ENCODE measurements at regions not wholly inside any gene's neighbourhood (a gene's known extent, or its start where the extent isn't known, plus 50 kb on each side); places are given as distances from the start of the nearest gene placed in this dataset.
"Not testable (repeated sequence)": the region's sequence is repeated elsewhere in the genome, so short reads cannot be mapped to it uniquely, and the experiment has no call there.

GRCh38 chr1:43042773-43043457, 84.2 kb upstream of the SLC2A1 start:
- no peak for DNase-seq (ENCODE audit: low spot score)

DNA sequence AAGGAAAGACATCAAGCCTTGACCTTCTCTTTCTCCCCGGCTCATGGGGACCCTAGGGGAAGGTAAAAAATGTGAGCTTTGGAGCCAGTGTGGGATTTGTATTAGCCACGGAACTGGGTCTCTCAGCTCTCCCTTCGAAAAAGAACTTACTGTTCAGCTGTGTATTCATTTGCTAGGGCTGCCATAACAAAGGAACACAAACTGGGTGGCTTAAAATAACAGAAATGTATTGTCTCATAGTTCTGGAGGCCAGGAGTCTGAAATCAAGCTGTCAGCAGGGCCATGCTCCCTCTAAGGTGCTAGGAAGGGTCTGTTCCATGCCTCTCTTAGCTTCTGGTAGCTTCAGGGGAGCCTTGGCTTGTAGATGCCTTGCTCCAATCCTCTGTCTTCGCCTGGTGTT, 83.5 kb upstream of the SLC2A1 start:
- no peak for DNase-seq (ENCODE audit: low spot score)

- no peak for DNase-seq (ENCODE audit: low spot score)
These were observed 82.9 kb upstream of the SLC2A1 start for GRCh38 chr1:43041591-43041990.

DNA sequence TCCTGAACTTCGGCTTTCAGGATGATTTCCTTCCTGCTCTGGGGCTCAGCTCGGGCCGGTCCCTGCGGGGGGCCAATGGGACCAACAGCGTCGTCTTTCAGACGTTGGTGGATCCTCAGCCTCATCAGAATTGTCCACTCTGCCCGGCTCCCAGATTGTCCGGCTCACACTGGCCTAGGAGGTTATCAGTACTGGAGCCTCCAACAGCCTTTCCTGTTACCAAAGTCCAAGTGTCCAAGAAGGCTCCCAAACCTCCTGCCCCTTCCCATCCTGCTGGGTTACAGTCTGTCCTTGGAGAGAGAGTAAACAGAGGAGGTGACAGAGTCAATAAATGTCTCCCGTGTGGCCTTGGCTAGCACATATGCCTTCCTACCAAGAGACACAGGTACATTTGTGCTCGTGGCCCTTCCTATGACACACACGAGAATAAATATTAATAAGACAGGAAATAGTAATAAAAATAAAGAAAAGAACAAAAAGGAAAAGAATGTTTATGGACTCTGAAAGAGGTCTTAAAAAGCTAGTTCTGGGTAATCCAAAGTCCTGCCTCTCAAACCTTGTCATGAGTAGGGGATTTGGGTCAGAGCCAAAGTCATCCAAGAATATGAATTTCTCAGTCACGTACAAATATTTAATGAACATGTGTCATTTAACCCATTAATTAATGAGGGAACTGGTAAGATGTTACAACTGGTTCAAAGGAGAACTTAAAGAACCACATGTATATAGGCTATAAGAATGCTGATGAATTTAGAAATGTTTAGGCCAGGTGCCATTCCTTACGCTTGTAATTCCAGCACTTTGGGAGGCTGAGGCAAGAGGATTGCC, 80.8 kb upstream of the SLC2A1 start:
- DNase-seq (ENCODE audit: low spot score) = peak; percentile 74

DNA sequence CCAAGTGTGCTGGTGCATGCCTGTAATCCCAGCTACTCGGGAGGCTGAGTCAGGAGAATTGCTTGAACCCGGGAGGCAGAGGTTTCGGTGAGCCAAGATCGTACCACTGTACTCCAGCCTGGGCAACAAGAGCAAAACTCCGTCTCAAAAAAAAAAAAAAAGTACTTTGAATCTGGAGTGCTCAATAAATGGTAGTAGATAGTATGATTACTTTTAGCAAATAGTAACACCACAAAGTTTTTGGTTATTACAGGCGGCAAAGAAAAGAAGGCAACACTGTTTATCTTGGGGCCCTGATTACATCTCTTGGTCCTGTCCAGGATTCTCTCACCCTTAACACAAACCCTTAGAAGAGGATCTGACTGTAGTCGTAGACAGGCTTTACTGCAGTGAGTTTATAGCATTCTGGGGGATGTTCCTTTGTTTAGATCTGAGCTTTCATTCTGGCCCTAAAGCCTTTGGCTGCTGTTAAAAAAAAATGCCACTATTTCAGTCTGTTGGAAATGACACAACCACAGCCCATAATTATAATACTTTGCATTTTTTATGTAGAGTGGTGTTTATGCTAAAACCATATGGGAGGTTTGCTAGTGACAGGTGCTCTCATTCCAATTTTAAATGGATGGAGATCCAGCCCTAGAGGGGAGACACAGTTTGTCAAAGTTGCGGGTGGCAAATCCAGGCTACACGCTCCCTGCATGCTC, 79.7 kb upstream of the SLC2A1 start:
- no peak for DNase-seq (ENCODE audit: low spot score)

DNA sequence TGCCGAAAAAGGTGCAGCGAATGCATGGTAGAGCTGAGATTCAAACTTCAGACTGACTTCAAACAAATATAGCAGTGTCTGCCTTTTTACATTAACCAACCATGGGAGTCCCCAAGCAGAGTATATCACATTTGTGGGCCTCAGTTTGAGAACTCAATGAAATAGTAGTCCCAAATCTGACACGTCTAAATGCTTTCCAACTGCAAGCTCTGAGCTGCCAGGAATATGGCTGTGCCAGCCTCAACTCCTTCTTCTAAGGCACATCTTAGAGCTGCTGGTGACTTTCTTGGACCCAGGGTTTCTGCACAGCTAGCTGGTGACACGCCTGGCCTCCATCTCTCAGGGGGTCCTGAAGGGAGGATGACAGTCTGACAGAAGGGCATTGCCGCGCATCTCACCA, 78.8 kb upstream of the SLC2A1 start:
- DNase-seq (ENCODE audit: low spot score) = no peak

DNA sequence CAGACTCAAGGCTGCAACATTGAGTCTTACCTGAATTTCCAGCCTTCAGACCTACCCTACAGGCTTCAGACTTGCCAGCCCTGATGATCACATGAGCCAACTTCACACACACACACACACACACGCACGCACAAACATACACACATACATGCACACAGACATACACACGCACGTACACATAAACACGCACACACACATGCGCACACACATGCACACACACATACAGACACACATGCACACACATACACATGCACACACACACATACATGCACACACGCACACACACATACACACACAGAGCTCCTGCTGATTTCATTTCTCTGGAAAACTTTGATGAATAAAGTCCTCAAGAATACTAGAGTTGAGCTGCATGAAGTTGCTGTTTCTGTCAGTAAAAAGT, 78.3 kb upstream of the SLC2A1 start:
- DNase-seq (ENCODE audit: low spot score) = no peak

- DNase-seq (ENCODE audit: low spot score) = no peak
These were observed 77.4 kb upstream of the SLC2A1 start for GRCh38 chr1:43035821-43036741.

GRCh38 chr1:43034778-43035177, 76.1 kb upstream of the SLC2A1 start:
- DNase-seq (ENCODE audit: low spot score) = no peak

DNA sequence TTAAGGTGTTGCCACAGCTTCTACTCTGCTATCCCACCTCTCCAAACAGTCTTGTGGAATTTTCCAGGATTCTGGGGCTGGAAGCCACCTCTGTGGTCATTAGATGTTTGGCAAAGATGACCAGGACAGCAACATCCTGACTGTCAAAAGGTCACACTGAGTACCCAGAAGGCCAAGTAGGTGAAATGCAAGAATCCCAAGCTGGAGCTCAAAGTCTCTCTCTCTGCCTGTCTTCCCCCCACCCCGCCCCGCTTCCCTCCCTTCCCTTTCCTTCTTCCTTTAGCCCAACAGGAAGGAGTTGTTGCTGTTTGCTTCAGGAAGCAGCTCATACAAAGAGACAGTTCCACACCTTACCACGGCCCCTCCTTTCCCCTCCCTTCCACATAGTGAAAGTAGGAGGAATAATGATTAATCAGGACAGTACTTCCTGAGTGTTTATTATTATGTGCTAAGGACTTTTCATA, 75.6 kb upstream of the SLC2A1 start:
- DNase-seq (ENCODE audit: low spot score) = no peak

- DNase-seq (ENCODE audit: low spot score) = no peak
These were observed 72.9 kb upstream of the SLC2A1 start for GRCh38 chr1:43031316-43032203.

DNA sequence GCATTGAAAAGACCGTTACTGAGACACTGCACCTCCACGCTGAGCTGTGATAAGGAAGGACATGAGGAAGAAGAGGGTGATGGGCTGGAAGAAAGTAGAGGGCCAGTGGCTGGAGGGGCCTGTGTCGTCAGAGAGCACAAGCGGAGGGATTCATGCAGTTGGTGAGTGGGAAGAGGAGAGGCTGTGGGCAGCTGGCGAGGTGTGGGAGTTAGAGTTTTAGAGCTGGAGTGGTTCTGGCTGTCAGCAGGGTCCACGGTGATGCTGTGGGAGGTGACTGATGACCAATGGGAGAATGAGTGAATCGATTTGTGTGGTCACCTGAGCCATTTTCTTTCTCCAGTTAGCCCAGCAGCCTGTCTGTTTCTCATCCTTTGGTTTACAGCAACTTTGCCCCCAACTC, 66.2 kb upstream of the SLC2A1 start:
- DNase-seq (ENCODE audit: low spot score) = no peak

GRCh38 chr1:43021547-43022474, 63.1 kb upstream of the SLC2A1 start:
- DNase-seq (ENCODE audit: low spot score) = no peak

DNA sequence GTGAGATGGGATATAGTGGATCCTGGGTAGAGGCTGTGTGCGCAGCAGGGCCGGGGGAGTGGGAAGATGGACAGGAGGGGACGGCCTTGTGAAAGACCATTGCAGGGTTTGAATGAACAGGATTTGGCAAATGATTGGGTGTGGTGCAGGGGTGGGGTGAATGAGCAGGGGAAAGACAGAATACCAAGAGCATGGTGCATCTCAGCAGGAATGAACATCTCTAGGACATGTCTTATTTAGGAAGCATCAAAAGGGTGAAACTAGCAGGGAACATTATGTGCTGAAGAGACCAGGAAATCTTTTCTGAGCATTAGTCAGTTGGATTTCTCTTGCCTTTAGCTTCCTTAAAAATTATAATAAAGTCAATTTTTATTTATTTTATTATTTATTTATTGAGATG, 60.6 kb upstream of the SLC2A1 start:
- no peak for DNase-seq (ENCODE audit: low spot score)

- DNase-seq (ENCODE audit: low spot score) = no peak
These were observed 59.5 kb upstream of the SLC2A1 start for GRCh38 chr1:43018121-43018520.

- DNase-seq (ENCODE audit: low spot score) = no peak
These were observed 56.6 kb upstream of the SLC2A1 start for GRCh38 chr1:43015269-43015668.

- not testable (repeated sequence) for DNase-seq (ENCODE audit: low spot score)
These were observed 55.9 kb upstream of the SLC2A1 start for GRCh38 chr1:43014579-43014978.

- DNase-seq (ENCODE audit: low spot score) = no peak
These were observed 52.4 kb upstream of the SLC2A1 start for GRCh38 chr1:43011020-43011419.

- DNase-seq (ENCODE audit: low spot score) = no peak
These were observed 50.6 kb upstream of the SLC2A1 start for GRCh38 chr1:43009274-43009673.
